T1000 (cell line): ENCODE measurements at regions not wholly inside any gene's neighbourhood (a gene's known extent, or its start where the extent isn't known, plus 50 kb on each side); places are given as distances from the start of the nearest gene placed in this dataset.

Source experiments
- DNase-seq: peaks from one replicate; lab custom pipeline; 2025; ENCODE audit warnings: mixed read lengths; lab: John Stamatoyannopoulos, UW

DNA sequence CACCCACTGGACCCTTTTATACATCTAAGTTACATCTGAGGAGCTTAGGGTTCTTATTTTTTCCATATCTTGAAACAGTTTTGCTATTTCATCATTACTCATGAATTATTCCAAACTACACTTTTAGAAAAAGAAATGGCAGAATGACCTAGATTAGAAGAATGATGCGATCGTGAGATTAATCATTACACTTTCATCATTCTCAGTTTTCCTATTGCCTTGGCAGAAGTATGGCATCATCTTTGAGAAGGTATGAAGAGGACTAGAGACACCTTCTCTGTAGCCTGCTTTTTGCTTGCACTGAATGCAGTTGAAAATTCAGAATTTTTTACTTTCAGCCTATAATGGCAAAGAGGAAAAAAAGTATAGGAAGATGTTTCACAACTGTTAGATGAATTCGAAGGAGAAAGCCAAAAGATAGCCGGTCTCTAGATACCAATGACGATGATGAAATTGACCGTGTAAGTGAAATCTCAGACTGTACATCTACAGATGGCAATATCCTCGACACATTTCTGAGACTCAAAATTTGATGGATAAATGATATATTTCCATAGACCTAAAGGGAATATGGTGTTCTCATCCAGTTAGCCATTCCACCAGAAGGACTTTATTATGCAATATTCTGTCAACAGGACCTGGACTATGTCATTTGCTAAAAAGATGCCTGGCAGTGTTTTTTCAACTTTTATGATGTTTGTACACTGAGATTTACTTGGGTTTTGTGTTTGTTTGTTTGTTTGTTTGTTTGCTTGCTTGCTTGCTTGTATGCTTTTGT lies 191.8 kb downstream of the TOMM20 start:
- no peak for DNase-seq

DNA sequence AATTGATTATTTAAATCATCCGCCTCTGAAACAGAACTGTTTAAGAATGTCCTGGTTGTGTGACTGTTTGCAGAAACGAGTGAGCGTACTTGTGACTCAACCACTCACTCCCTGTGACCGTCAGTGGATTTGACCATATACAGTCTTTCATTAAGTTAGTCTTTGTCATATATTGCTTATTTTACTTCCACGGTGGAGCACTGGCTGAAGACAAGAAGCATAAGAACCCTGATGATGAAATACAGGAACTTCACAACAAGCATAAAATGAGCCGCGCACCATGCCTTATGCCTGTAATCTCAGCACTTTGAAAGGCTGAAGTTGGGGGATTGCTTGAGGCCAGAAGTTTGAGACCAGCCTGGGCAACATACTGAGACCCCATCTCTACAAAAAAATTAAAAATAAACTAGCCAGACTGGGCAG lies 194.0 kb downstream of the TOMM20 start:
- DNase-seq: no peak

DNA sequence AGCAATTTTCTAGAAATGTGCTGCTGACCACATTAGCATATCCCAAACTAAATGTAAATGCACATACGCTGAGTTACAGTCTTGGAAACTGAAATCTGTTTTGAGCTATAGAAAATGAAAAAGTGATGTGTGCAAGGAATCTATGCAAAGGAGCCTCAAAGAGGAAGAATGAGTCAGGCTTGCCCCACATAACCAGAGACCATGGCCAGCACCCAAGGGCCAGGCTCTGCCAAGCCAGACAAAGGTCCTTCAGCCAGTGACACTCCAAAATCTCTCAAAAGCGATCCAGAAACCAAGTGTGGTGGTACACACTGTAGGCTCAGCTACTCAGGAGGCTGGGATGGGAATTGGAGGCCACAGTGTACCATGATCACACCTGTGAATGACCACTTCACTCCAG lies 195.2 kb downstream of the TOMM20 start:
- no peak for DNase-seq

DNA sequence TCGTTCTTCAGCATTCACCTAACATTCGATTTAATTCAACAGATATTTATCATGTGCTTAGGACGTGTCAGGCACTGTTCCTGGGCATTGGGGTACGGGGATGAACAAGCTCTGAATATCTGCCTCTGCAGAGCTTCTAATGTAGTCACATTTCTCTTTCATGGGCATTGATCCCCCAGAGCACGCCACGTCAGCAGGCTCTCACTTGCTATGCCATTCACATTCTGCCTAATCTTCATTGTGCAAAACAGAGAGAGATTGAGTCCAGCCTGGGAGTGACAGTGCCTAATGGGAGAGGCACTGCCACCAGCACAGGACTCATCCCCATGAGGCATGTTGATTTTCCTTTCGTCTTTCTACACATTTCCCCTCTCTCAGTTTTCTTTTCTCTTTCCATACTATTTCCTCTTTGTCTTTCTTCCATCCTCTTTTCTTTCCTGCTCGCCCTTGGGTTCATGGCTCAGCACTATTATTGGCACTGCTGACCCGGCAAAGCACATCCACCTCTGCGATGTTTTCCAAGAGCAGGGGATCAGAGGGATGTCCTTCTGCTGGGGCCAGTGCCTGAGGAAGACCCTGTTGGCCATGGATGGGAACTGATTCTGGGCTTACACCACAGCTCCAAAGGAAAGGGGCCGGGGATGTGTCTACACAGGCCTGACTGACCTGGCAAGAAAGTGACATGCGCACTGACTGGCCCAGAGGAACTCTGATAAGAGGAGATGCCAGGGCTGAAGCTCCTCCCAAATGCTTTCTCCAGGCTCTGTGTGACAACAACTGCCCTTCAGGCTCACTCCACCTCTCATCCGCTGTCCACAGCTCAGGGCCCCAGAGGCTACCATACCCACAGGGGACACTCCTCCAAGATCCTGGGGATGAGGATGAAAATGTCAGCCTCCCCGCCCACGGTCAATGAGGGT lies 195.9 kb downstream of the TOMM20 start:
- no peak for DNase-seq

DNA sequence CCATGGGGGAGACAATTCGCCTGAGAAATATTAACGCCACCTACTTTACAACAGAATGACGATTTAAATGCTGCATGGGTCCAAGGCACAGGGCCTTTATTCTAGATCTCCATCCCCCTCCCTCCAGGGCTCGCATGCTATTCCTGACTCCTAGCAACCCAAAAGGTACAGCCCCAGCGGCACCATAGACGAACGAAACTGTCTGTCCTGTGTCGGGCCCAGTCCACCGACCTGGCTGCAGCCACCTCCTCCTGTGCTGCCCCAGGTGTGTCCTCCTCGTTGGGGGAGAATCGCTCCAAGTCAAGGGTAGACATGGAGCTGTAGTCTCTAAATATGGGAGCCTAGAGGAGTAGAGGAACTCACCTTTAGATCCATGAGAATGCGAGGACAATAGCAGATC lies 196.5 kb downstream of the TOMM20 start:
- DNase-seq: no peak

DNA sequence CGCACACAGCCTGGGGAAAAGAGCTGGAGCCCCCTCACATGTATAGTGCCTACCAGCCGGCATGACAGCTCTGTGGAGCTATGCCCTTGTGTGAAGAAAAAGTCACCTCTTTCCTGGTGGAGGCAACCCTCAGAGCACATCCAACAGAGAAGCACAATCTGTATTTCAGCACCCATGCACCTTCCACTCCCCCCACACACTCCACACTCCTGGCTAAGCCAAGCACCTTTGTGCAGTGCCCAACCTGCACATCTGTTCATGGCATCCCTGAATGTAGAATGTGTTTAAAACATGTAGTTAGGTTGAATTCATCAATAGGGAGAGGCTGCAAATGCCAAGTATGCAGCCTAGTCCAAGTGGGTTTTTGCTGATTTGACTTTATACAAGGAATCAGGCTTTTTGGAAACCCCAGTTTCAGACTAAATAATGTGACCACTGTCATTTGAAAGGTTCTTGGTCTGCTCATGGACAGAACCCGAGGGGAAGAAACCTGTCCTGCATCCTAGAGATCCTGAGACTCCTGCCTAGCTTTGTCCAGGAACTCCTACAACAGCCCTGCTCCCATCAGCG lies 197.1 kb downstream of the TOMM20 start:
- no peak for DNase-seq

DNA sequence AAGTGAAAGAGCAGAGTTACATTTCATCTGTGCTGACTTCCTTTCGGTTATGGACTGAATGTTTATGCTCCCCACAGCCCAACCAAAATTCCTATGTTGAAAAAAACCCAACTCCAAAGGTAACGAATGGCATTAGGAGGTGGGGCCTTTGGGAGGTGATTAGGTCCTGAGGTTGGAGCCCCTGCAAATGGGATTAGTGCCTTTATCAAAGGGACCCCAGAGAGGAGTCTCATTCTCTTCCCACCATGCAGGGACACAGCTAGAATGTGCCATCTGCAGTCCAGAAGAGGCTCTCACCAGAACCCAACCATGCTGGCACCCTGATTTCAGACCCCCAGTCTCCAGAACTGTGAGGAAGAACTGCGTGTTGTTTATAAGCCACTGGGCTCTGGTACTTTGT lies 199.3 kb downstream of the TOMM20 start:
- DNase-seq: no peak

DNA sequence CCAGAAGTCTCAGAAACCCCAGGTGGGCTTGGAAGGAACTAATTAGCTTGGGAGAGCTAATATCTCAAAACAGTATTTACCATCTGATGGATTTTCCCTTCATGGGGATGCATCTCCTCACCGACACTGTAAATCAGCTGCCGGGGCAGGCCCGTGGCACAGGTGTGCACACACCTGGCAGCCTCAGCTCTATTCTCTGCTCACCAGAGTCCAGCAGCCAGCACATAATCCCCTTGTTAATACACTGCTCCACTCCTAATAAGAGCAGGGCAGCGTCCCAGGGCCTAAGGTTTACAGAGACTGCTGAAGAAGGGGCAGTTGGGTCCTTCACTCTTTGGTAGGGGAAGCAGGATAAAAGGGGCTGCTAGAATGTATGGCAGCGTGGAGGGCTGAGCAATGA lies 200.0 kb downstream of the TOMM20 start:
- DNase-seq: no peak

DNA sequence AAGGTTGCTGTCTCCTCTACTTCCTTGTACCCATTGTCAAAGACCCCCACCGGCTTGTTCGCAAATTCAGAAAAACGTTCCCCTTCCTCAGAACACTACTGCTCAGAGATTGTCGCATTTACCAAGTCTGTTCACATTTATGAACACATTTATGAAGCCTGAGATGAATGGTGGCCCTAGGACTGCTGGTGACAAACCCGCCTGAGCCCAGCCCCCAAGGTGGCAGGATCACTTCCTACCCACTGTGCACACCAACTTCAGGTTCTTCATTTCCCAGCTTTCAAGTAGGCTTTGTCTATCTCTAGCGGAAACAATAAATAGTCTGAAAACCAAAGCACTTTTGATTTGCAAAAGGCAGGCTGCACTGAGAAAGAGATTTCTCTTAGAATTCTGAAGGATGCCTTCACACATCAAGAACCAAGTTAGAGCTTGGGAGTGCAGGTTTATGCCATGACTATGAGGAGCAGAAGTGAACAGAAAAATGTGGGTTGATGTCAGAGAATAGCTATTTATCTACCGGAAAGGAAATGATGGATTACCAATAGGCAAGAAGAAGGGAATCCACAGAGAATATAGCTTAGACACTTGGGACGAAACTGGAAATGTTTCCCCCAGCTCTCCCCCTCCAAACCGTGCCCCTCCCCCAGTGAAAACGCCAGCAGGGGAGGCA lies 200.5 kb downstream of the TOMM20 start:
- no peak for DNase-seq

DNA sequence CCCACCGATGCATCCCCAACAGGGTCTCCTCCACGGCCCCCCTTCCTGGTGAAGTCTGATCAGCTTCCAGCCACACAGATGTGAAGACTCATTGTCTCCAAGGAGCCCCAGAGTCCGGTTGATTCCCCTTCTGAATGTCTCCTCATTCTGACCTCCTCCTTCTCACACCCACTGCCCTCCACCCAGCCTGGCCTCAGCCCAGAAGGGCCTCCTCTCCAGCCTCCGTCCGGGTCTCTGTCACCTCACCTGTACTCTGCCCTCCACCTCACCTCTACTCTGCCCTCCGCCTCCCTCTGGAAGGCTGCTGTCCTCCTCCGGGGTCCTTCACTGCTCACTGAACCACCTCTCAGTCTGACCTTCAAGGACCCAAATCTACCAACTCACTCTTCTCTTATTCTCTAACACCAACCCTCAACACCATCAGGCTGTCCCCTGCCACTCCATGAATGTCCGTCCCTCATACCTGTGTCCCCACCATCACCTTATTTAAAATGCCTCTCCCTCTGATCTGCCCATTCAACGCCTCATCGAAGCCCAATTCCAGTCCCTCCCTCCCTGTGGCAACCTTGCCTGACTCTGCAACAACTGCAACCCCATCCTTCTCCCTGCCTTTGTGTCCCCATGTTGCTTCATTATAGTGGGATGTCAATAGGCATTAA lies 201.2 kb downstream of the TOMM20 start:
- DNase-seq: no peak

DNA sequence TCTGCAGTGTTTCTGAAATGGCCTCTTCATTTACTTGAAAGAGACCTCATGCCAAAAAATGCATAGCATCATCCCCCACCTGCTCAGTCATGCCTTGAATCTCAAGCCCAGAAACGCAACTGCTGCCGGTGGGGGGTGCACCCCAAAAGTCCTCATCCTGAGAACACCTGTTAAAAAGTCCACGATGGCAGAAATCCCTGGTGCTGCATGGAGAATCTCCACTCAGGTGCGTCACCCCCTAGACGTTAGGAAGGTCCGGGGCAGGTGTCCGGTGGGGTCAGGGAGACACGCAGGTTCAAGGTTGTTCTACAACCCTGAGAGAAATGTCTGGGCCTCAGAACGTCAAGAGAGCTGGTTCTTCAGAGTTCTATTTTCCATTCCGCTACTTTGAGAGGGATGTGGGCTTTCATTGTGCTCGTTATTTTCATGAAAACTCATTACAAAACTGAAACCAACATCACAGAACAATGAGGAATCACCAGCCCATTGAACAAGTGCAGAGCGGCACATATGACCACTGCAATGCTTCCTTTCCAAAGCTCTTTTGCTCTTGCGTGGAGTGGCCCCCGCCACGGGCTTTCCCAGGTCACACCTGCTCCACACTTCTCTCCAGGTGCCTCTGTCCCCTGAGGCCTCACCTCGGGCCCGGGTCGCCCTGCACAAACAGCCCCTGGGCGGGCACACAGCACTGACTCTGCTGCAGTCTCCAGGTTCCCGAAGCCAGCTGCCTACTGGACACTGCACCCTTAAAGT lies 201.9 kb downstream of the TOMM20 start:
- DNase-seq: no peak

DNA sequence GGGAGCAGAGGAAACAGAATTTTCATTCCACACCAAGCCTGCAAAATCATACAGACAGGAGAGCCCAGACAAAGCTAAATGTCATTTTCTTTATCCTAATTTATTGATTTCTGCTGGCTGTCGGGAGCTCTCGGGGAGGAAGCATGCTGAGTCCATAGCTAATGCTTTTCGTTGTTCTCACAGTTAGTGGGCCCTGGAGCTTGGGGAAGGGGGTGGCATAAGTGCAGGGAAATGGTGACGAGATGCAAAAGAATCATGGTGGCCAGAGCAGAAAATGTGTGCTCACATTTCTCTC lies 202.4 kb downstream of the TOMM20 start:
- no peak for DNase-seq

DNA sequence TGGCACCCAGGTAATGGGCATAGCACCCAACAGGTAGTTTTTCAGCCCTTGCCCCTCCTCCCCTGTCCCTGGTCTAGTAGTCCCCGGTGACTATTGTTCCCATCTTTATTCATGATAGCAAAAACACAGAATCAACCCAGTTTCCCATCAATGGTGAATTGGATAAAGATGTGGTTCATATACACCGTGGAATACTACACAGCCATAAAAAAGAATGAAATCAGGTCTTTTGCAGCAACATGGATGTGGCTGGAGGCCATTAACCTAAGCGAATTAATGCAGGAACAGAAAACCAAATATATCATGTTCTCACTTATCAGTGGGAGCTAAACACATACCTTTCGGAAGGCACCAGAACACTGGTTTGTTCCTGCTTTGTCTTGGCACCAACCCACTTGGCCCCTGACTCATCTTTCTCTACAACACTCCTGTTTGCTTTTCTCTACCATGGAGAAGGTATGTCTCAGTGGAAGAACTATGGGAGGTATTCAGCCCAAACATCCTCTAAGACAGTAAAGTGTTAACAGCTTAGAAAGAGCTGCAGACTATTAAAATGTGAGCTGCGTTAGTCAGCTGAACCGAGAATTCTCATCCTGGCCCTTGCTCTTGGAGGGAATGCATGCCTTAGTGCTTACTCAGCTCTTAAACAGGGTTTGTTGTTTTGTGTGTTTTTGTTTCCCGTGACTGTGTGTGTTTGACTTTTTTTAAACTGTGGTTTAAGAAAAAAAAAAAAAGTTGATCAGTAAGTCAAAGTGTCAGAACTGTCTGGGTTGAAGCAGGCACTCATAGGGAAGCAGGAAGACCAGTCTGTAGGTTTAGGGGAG lies 203.0 kb downstream of the TOMM20 start:
- peak; percentile 70 for DNase-seq

DNA sequence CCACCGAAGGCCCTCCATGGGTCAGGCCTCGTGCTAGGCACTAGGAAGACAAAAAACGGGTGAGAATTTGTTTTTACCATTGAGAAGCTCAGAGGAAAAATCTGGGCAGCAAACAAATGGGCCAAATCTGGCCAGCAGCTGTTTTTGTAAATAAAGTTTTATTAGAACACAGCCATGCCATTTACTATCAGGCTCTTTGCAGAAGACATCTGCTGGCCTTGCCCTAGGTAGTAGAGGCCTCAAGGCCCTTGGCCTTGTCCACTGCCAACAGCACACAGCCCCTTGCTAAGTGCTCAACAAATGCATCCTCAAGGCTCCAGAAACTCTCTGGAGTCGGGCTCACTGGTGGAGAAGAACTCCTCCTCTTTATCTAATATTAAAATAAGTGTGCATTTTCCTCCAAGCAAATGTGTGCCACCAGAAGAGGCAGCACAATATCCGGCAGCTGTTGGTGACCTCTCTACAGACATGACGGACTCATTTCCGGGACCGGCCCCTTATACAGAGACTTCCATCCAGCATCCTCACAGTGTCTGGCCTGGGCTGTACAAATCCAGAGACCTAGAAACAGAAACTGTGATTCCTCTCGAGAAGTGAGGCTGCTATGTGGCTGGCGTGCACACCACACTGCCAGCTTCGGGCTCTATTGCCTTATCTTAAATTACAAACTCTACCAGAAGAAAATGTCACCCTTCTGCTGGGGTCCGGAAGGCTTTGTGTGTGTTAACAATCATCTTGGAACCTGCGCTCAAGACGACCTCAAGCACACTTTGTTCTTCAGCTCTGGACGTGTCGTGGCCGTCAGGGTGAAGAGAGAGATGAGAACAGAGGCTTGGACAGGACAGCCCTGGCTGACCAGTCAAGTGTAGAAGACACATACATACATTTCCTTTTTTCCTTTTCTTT lies 203.9 kb downstream of the TOMM20 start:
- DNase-seq: no peak

DNA sequence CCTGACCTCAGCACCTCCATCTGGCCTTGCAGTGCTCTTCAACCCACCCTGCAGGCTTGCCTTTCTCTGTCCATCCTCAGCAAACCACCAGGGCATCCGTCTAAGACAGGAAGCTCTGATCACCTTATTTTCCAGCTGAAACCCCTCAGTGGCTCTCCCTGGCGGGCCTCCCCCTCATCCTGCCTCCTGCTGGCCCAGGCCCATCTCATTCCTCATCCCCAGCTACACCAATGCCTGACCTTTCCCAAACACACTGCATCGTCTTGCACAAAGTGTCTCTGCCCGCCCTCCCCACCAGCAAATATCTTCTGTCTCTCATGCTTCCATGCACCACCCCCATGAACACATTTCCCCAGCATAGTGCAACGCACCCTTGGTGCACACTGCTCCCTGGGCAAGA lies 205.0 kb downstream of the TOMM20 start:
- DNase-seq: no peak

DNA sequence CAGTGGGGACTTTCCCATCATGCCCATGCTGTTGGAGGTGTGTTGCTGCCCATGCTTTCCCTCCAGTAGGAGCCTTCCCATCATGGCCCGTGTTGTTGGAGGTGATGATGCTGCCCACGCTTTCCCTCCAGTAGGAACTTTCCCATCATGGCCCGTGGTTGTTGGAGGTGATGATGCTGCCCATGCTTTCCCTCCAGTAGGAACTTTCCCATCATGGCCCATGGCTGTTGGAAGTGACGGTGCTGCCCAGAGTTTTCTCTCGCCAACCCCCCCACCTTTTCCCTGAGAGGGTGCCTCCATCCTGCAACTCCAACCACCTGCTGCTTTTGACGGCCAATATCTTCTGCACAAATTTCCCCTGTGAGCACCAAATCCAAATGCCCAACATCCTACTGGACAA lies 205.7 kb downstream of the TOMM20 start:
- DNase-seq: no peak

DNA sequence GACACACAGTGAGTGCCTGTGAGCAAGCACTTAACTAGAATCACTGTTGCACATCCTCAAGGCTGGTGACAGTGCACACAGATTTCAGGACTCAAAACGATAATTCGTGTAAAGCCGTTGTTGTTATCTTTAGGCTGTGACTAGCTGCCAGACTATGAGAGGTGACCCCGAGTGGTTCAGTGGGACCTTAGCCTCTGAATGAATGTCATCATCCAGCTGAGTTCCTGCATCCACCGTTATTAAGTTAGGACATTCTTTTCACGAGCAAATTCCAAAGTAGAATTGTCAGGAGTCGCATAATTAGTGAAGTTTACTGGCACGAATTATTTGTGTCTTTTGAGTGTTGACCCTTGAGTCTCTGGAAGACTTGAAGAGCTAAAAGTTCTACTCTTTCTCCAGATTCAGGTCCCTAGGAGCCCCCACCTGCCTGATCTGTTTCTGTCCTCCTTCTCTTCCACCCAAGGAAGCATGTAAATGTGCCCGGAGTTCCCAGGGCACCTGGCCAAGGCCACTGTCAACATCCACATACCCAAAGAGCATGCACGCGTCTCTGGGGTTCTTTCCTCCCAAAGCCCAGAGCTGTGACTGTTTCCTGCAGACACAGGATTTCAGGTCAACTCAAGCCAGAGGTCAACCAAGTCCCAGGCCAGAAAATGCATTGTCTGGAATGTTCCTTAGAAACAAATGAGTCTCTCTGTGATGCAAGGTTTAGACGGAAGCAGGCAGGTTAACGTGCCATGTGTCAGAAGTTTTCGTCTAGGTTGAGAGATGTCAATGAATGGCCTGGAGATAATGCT lies 207.2 kb downstream of the TOMM20 start:
- no peak for DNase-seq

DNA sequence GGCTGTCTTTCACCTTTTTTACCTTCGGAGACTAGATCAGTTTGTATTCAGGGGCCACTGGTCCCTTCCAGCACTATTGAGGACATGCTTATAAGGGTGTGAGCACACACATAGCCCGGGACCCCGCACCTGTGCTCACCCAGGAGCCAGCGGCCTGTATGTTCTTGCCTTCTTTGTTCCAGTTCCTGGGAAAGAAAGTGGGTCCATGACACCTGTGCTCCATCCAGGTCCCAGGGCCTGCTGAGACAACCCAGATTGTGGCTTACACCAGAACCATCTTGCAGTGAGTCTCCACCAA lies 207.8 kb downstream of the TOMM20 start:
- no peak for DNase-seq
